ENCODE measurements at regions not wholly inside any gene's neighbourhood (a gene's known extent, or its start where the extent isn't known, plus 50 kb on each side); places are given as distances from the start of the nearest gene placed in this dataset.
"Not testable (repeated sequence)": the region's sequence is repeated elsewhere in the genome, so short reads cannot be mapped to it uniquely, and the experiment has no call there.

DNA sequence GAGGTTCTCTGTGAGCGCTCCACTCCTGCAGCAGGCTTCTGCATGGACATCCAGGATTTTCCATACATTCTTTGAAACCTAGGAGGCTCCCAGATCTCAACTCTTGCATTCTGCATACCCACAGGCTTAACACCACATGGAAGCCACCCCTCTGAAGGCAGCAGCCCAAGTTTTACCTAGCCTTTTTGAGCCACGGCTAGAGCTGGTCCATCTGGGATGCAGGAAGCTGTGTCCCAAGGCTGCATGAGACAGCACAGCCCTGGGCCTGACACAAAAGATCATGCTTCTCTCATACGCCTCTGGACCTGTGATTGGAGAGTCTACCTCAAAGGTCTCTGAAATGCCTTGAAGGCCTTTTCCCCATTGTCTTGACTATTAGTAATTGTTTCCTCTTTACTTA is 53.6 kb upstream of the RPRM start:
- no peak overlapping the region for H3K27ac ChIP-seq (ENCODE audit: low read length)
- no peak overlapping the region for H3K4me3 ChIP-seq (ENCODE audit: low read length)
- no peaks in the 10 kb centered on the region for H3K36me3 ChIP-seq (ENCODE audit: control insufficient read depth, insufficient read depth, low read length)
- 87% methylated on average over 3 of the region's 3 CpGs for WGBS (ENCODE audit: insufficient coverage)
- DNase-seq, result no peak
- H3K27me3 ChIP-seq (ENCODE audit: control insufficient read depth, insufficient read depth, low read length), result no peaks in the 10 kb centered on the region
- H3K4me1 ChIP-seq (ENCODE audit: control insufficient read depth, insufficient read depth, low read length), result no peaks in the 10 kb centered on the region
- no peaks in the 10 kb centered on the region for H3K9me3 ChIP-seq (replicated peaks; ENCODE audit: control insufficient read depth, low read depth, low read length)

- not testable (repeated sequence) for H3K27ac ChIP-seq (ENCODE audit: low read length); H3K4me1 ChIP-seq (ENCODE audit: control insufficient read depth, insufficient read depth, low read length); DNase-seq; H3K4me3 ChIP-seq (ENCODE audit: low read length); H3K36me3 ChIP-seq (ENCODE audit: control insufficient read depth, insufficient read depth, low read length); H3K9me3 ChIP-seq (replicated peaks; ENCODE audit: control insufficient read depth, low read depth, low read length); H3K27me3 ChIP-seq (ENCODE audit: control insufficient read depth, insufficient read depth, low read length)
- 79% methylated on average over 2 of the region's 4 CpGs for WGBS (ENCODE audit: insufficient coverage)
Observed at GRCh38 chr2:153533803-153534202, 55.2 kb upstream of the RPRM start.

GRCh38 chr2:153534590-153534989 is 56.0 kb upstream of the RPRM start:
- H3K27ac ChIP-seq (ENCODE audit: low read length); H3K4me3 ChIP-seq (ENCODE audit: low read length); H3K4me1 ChIP-seq (ENCODE audit: control insufficient read depth, insufficient read depth, low read length); H3K27me3 ChIP-seq (ENCODE audit: control insufficient read depth, insufficient read depth, low read length); H3K36me3 ChIP-seq (ENCODE audit: control insufficient read depth, insufficient read depth, low read length); DNase-seq; H3K9me3 ChIP-seq (replicated peaks; ENCODE audit: control insufficient read depth, low read depth, low read length): not testable (repeated sequence)
- 77% methylated on average over 5 of the region's 7 CpGs for WGBS (ENCODE audit: insufficient coverage)

GRCh38 chr2:153536115-153536514 is 57.6 kb upstream of the RPRM start:
- H3K27ac ChIP-seq (ENCODE audit: low read length), result no peak overlapping the region
- no peak overlapping the region for H3K4me3 ChIP-seq (ENCODE audit: low read length)
- DNase-seq, result no peak
- no peaks in the 10 kb centered on the region for H3K27me3 ChIP-seq (ENCODE audit: control insufficient read depth, insufficient read depth, low read length)
- H3K9me3 ChIP-seq (replicated peaks; ENCODE audit: control insufficient read depth, low read depth, low read length), result peaks cover 4% of the 10 kb centered on the region
- no peaks in the 10 kb centered on the region for H3K4me1 ChIP-seq (ENCODE audit: control insufficient read depth, insufficient read depth, low read length)
- no peaks in the 10 kb centered on the region for H3K36me3 ChIP-seq (ENCODE audit: control insufficient read depth, insufficient read depth, low read length)

GRCh38 chr2:153538102-153538501 is 59.5 kb upstream of the RPRM start:
- DNase-seq; H3K9me3 ChIP-seq (replicated peaks; ENCODE audit: control insufficient read depth, low read depth, low read length); H3K27me3 ChIP-seq (ENCODE audit: control insufficient read depth, insufficient read depth, low read length); H3K36me3 ChIP-seq (ENCODE audit: control insufficient read depth, insufficient read depth, low read length); H3K4me3 ChIP-seq (ENCODE audit: low read length); H3K4me1 ChIP-seq (ENCODE audit: control insufficient read depth, insufficient read depth, low read length); H3K27ac ChIP-seq (ENCODE audit: low read length): not testable (repeated sequence)
- WGBS (ENCODE audit: insufficient coverage), result no CpG with 5 or more reads among the region's 1 CpG

DNA sequence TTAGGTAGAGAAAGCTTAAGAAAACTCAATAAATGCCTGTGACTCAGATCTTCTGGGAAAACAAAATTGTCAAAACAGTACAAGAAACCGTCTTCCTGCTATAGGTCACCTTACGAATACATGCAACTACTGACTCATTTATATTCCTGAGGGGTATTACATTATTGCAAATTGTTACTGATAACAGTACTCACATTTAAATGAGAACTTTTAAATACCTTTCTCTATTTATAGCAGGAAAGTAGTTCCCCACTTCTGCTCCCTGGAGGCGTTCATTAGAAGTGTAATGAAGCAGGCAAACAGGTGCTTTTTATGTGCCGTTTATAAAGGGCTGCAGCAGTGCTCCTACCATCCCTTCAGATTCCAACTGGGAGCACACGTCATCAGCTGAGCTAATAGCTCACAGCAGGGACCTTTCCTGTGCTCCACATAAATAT is 65.1 kb upstream of the RPRM start:
- Histone ChIP-seq H3K4me3 (ENCODE audit: low read length) (no peak overlapping the region), H3K4me1 (ENCODE audit: control insufficient read depth, insufficient read depth, low read length) (no peaks in the 10 kb centered on the region), H3K36me3 (ENCODE audit: control insufficient read depth, insufficient read depth, low read length) (no peaks in the 10 kb centered on the region), H3K27me3 (ENCODE audit: control insufficient read depth, insufficient read depth, low read length) (no peaks in the 10 kb centered on the region), H3K27ac (ENCODE audit: low read length) (no peak overlapping the region), H3K9me3 (replicated peaks; ENCODE audit: control insufficient read depth, low read depth, low read length) (peaks cover 4% of the 10 kb centered on the region)
- DNase-seq, result peak; percentile 1
- 0% methylated on average over 1 of the region's 5 CpGs for WGBS (ENCODE audit: insufficient coverage)

GRCh38 chr2:153546358-153546757 is 67.8 kb upstream of the RPRM start:
- Histone ChIP-seq H3K9me3 (replicated peaks; ENCODE audit: control insufficient read depth, low read depth, low read length) (no peaks in the 10 kb centered on the region), H3K27me3 (ENCODE audit: control insufficient read depth, insufficient read depth, low read length) (no peaks in the 10 kb centered on the region), H3K36me3 (ENCODE audit: control insufficient read depth, insufficient read depth, low read length) (no peaks in the 10 kb centered on the region), H3K4me1 (ENCODE audit: control insufficient read depth, insufficient read depth, low read length) (no peaks in the 10 kb centered on the region), H3K27ac (ENCODE audit: low read length) (no peak overlapping the region), H3K4me3 (ENCODE audit: low read length) (no peak overlapping the region)
- no CpG with 5 or more reads among the region's 2 CpGs for WGBS (ENCODE audit: insufficient coverage)
- DNase-seq, result no peak

GRCh38 chr2:153548536-153548935 is 70.0 kb upstream of the RPRM start:
- Histone ChIP-seq H3K27me3 (ENCODE audit: control insufficient read depth, insufficient read depth, low read length) (no peaks in the 10 kb centered on the region), H3K36me3 (ENCODE audit: control insufficient read depth, insufficient read depth, low read length) (no peaks in the 10 kb centered on the region), H3K4me1 (ENCODE audit: control insufficient read depth, insufficient read depth, low read length) (no peaks in the 10 kb centered on the region), H3K27ac (ENCODE audit: low read length) (no peak overlapping the region), H3K9me3 (replicated peaks; ENCODE audit: control insufficient read depth, low read depth, low read length) (no peaks in the 10 kb centered on the region), H3K4me3 (ENCODE audit: low read length) (no peak overlapping the region)
- DNase-seq, result no peak
- no CpG with 5 or more reads among the region's 2 CpGs for WGBS (ENCODE audit: insufficient coverage)

GRCh38 chr2:153551698-153552097 is 73.1 kb upstream of the RPRM start:
- WGBS (ENCODE audit: insufficient coverage), result 75% methylated on average over 1 of the region's 1 CpG

DNA sequence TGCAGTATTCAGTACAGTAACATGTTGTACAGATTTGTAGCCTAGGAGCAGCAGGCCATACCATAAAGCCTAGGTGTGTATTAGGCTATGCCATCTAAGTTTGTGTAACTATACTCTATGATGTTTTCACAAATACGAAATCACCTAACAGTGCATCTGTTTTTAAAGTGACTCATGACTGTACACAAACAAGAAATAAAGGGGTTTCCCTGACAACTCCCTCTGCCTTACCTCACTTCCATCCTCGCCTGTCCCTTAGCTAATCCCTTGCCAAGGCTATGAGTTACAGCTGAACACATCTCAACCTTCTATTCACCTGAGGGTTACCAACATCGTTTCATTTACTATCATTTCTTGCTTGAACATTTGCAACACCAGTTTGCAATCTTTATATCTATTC is 78.6 kb upstream of the RPRM start:
- Histone ChIP-seq H3K4me1 (ENCODE audit: control insufficient read depth, insufficient read depth, low read length) (no peaks in the 10 kb centered on the region), H3K4me3 (ENCODE audit: low read length) (no peak overlapping the region), H3K9me3 (replicated peaks; ENCODE audit: control insufficient read depth, low read depth, low read length) (no peaks in the 10 kb centered on the region), H3K27ac (ENCODE audit: low read length) (no peak overlapping the region), H3K36me3 (ENCODE audit: control insufficient read depth, insufficient read depth, low read length) (no peaks in the 10 kb centered on the region), H3K27me3 (ENCODE audit: control insufficient read depth, insufficient read depth, low read length) (no peaks in the 10 kb centered on the region)
- WGBS (ENCODE audit: insufficient coverage), result 36% methylated on average over 3 of the region's 3 CpGs
- no peak for DNase-seq

More at GRCh38 chr2:153551698-153552097, 73.1 kb upstream of the RPRM start:
- H3K4me3 ChIP-seq (ENCODE audit: low read length), result no peak overlapping the region
- no peak overlapping the region for H3K27ac ChIP-seq (ENCODE audit: low read length)
- H3K36me3 ChIP-seq (ENCODE audit: control insufficient read depth, insufficient read depth, low read length), result no peaks in the 10 kb centered on the region
- no peak for DNase-seq
- H3K27me3 ChIP-seq (ENCODE audit: control insufficient read depth, insufficient read depth, low read length), result no peaks in the 10 kb centered on the region
- H3K4me1 ChIP-seq (ENCODE audit: control insufficient read depth, insufficient read depth, low read length), result no peaks in the 10 kb centered on the region
- no peaks in the 10 kb centered on the region for H3K9me3 ChIP-seq (replicated peaks; ENCODE audit: control insufficient read depth, low read depth, low read length)

GRCh38 chr2:153557714-153558113 is 79.2 kb upstream of the RPRM start:
- no peak overlapping the region for H3K4me3 ChIP-seq (ENCODE audit: low read length)

More at GRCh38 chr2:153557714-153558113, 79.2 kb upstream of the RPRM start:
- no peak for DNase-seq
- Histone ChIP-seq H3K4me1 (ENCODE audit: control insufficient read depth, insufficient read depth, low read length) (no peaks in the 10 kb centered on the region), H3K36me3 (ENCODE audit: control insufficient read depth, insufficient read depth, low read length) (no peaks in the 10 kb centered on the region), H3K27me3 (ENCODE audit: control insufficient read depth, insufficient read depth, low read length) (no peaks in the 10 kb centered on the region), H3K27ac (ENCODE audit: low read length) (no peak overlapping the region), H3K9me3 (replicated peaks; ENCODE audit: control insufficient read depth, low read depth, low read length) (no peaks in the 10 kb centered on the region)
- WGBS (ENCODE audit: insufficient coverage), result 31% methylated on average over 1 of the region's 2 CpGs
